Neural progenitor cell (in vitro differentiated cells): ENCODE measurements at regions not wholly inside any gene's neighbourhood (a gene's known extent, or its start where the extent isn't known, plus 50 kb on each side); places are given as distances from the start of the nearest gene placed in this dataset.

Experiments
- DNase-seq: peaks from one replicate; pipeline ENCODE4 v3.0.0-alpha.2; 2016; ENCODE audit warnings: low spot score
- H2AFZ ChIP-seq: fragments of 200-600 bp; sonication (generic); replicated peaks from 2 replicates; pipeline ENCODE4 v1.6.1; 2016; ENCODE audit warnings: antibody characterized with exemption
- H3F3A ChIP-seq: fragments of 200-600 bp; sonication (generic); 2 replicates; pipeline ENCODE4 v1.6.1; 2016; ENCODE audit warnings: antibody characterized with exemption, low read depth
- H3K27ac ChIP-seq: fragments of 200-600 bp; sonication (generic); 2 replicates; pipeline ENCODE4 v1.5.1; 2016; ENCODE audit warnings: mild to moderate bottlenecking
- H3K27me3 ChIP-seq: fragments of 200-600 bp; sonication (generic); 2 replicates; pipeline ENCODE4 v1.6.1; 2016; ENCODE audit warnings: mild to moderate bottlenecking, moderate library complexity
- H3K36me3 ChIP-seq: fragments of 200-600 bp; sonication (generic); 2 replicates; pipeline ENCODE4 v1.5.1; 2016
- H3K4me1 ChIP-seq: fragments of 200-600 bp; sonication (generic); 2 replicates; pipeline ENCODE4 v1.6.1; 2016; ENCODE audit warnings: mixed run types
- H3K4me2 ChIP-seq: fragments of 200-600 bp; sonication (generic); 2 replicates; pipeline ENCODE4 v1.6.1; 2016
- H3K4me3 ChIP-seq: fragments of 200-600 bp; sonication (generic); 2 replicates; pipeline ENCODE4 v1.5.1; 2016
- H3K79me2 ChIP-seq: fragments of 200-600 bp; sonication (generic); 2 replicates; pipeline ENCODE4 v1.6.1; 2016; ENCODE audit warnings: low read depth
- H3K9ac ChIP-seq: fragments of 200-600 bp; sonication (generic); 2 replicates; pipeline ENCODE4 v1.6.1; 2016
- H3K9me3 ChIP-seq: fragments of 200-600 bp; sonication (generic); 2 replicates; pipeline ENCODE4 v1.5.1; 2016; ENCODE audit warnings: low read depth
- H4K20me1 ChIP-seq: fragments of 200-600 bp; sonication (generic); 2 replicates; pipeline ENCODE4 v1.6.1; 2016; ENCODE audit warnings: low read depth
- H3K27ac Mint-ChIP-seq: 3 replicates; pipeline ENCODE4 v1.8.0; 2021; ENCODE audit warnings: mixed read lengths
- H3K27me3 Mint-ChIP-seq: 2 replicates; pipeline ENCODE4 v1.8.0; 2022; ENCODE audit warnings: low read depth, mild to moderate bottlenecking, inconsistent platforms, moderate library complexity, mixed read lengths; ENCODE audit not compliant: insufficient read depth
- H3K36me3 Mint-ChIP-seq: 3 replicates; pipeline ENCODE4 v1.8.0; 2021; ENCODE audit warnings: mixed read lengths
- H3K4me1 Mint-ChIP-seq: 3 replicates; pipeline ENCODE4 v1.8.0; 2021; ENCODE audit warnings: mixed read lengths
- H3K4me3 Mint-ChIP-seq: 3 replicates; pipeline ENCODE4 v1.8.0; 2021; ENCODE audit warnings: mild to moderate bottlenecking, moderate library complexity, mixed read lengths
- H3K9me3 Mint-ChIP-seq: 3 replicates; pipeline ENCODE4 v1.8.0; 2020; ENCODE audit warnings: mixed read lengths
- EZH2 ChIP-seq: fragments of 200-600 bp; sonication (generic); IDR thresholded peaks from 2 replicates; pipeline ENCODE4 v1.6.1; 2017; ENCODE audit warnings: antibody characterized with exemption, mild to moderate bottlenecking, moderate library complexity
- EZH2phosphoT487 ChIP-seq: fragments of 200-600 bp; sonication (generic); IDR thresholded peaks from 2 replicates; pipeline ENCODE4 v1.6.1; 2017; ENCODE audit warnings: antibody characterized with exemption
- TF ChIP-seq, protein P1 (sequence below): fragments of 200-600 bp; sonication (generic); IDR thresholded peaks from 2 replicates; pipeline ENCODE4 v1.5.1; 2017; ENCODE audit warnings: antibody characterized with exemption, mild to moderate bottlenecking

DNA sequence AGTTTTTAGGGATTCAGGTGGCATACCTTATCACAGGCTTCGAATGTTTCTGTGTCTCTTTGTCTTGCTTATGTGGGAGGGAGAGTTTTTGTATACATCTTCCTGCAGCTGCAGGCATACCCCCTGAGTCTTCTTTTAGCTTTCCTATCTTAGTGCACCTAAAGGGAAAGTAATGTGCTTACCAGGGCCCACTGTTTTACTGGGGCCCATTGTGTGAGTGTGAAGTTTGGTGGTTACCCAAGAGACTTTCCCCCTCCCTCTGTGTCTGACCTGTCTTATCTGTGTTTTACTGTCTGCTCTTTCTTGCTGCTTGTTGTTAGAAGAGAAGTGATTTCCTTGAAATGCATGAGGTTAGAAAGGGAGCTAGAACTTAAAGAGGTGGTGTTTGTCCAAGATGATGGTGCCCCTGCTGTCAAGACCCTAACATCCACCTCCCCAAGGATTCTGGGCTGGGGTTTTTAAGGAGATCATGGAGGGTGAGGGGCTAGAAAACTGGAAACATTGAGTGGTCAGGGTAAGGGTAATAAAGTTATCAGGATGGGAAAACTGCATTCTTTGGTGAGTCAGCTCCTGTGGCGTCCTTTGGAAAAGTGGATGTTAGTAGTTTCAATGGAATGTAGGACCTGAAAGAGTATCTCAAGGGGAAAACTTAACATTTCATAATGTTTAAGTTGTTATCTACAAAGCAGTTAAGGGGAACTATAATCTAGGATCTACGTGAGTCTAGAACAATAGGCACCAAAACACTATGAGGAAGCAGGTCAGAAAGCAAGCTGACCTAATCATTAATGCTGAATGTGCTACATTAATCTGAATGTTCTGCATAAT lies 583.5 kb upstream of the TUSC1 start:
- no peak overlapping the region for H3K9ac ChIP-seq
- H3K79me2 ChIP-seq: no peaks in the 10 kb centered on the region
- TF ChIP-seq EZH2: no peak
- TF ChIP-seq, protein P1, sequence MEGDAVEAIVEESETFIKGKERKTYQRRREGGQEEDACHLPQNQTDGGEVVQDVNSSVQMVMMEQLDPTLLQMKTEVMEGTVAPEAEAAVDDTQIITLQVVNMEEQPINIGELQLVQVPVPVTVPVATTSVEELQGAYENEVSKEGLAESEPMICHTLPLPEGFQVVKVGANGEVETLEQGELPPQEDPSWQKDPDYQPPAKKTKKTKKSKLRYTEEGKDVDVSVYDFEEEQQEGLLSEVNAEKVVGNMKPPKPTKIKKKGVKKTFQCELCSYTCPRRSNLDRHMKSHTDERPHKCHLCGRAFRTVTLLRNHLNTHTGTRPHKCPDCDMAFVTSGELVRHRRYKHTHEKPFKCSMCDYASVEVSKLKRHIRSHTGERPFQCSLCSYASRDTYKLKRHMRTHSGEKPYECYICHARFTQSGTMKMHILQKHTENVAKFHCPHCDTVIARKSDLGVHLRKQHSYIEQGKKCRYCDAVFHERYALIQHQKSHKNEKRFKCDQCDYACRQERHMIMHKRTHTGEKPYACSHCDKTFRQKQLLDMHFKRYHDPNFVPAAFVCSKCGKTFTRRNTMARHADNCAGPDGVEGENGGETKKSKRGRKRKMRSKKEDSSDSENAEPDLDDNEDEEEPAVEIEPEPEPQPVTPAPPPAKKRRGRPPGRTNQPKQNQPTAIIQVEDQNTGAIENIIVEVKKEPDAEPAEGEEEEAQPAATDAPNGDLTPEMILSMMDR: no peak
- TF ChIP-seq EZH2phosphoT487: no peak
- no peak overlapping the region for H2AFZ ChIP-seq
- no peaks in the 10 kb centered on the region for H3K9me3 ChIP-seq
- no peaks in the 10 kb centered on the region for H3K36me3 ChIP-seq
- Mint-ChIP-seq H3K4me1 (peaks cover 15% of the 10 kb centered on the region), H3K27ac (peak overlapping the region; percentile 70), H3K4me3 (no peak overlapping the region), H3K27me3 (peaks cover 2% of the 10 kb centered on the region), H3K9me3 (no peaks in the 10 kb centered on the region), H3K36me3 (no peaks in the 10 kb centered on the region)
- no peaks in the 10 kb centered on the region for H3K27me3 ChIP-seq
- no peak overlapping the region for H3K4me2 ChIP-seq
- H3K4me1 ChIP-seq: no peaks in the 10 kb centered on the region
- H3K27ac ChIP-seq: no peak overlapping the region
- H3K4me3 ChIP-seq: no peak overlapping the region
- DNase-seq: no peak
- H4K20me1 ChIP-seq: no peaks in the 10 kb centered on the region
- no peaks in the 10 kb centered on the region for H3F3A ChIP-seq

DNA sequence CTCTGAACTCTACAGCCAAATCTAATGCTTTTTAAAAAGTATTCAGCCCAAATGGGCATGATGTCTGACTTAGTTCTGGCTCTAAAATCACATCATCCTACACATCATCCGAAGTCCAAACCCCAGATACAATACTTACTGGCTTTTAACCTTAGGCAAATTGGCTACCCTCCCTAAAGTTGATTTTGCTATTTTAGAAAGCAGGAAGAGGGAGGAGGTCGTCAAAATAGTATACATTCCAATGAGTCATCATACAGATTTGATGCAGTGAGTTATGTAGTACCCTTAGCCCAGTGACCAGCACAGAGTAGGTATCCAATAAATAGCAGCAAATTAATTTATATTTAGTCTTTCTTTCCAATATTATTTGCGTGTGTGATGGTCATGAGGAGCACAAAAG lies 582.0 kb upstream of the TUSC1 start:
- no peak for DNase-seq
- Histone ChIP-seq H3K27me3 (no peaks in the 10 kb centered on the region), H2AFZ (no peak overlapping the region), H3K4me3 (no peak overlapping the region), H3F3A (no peaks in the 10 kb centered on the region), H3K4me2 (no peak overlapping the region), H3K4me1 (no peaks in the 10 kb centered on the region), H4K20me1 (no peaks in the 10 kb centered on the region), H3K9ac (no peak overlapping the region), H3K36me3 (no peaks in the 10 kb centered on the region), H3K27ac (no peak overlapping the region), H3K79me2 (no peaks in the 10 kb centered on the region), H3K9me3 (no peaks in the 10 kb centered on the region)
- Mint-ChIP-seq H3K4me3 (no peak overlapping the region), H3K27me3 (no peaks in the 10 kb centered on the region), H3K27ac (no peak overlapping the region), H3K36me3 (no peaks in the 10 kb centered on the region), H3K9me3 (no peaks in the 10 kb centered on the region), H3K4me1 (peaks cover 6% of the 10 kb centered on the region)
- TF ChIP-seq, protein P1: no peak
- TF ChIP-seq EZH2phosphoT487: no peak
- no peak for TF ChIP-seq EZH2

DNA sequence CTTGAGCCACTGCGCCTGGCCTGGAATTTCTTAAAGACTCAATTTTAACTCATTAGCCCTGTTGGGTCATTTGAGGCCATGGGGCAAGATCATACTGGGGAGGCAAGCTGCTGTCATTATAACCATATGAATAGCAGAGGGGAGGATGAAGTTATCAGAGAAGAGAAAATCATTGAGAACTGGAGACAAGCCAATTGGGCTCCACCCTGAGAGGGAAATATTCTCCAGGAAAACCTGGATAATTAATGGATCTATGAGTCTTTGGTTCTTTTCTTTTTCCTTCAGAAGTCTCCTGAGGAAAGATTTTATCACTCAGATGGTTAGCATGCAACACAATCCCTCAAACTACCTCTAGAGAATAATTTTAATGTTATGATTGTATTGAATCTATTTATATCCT lies 569.6 kb upstream of the TUSC1 start:
- H3K9me3 Mint-ChIP-seq: peaks cover 9% of the 10 kb centered on the region
- no peak overlapping the region for H3K27ac Mint-ChIP-seq
- no peaks in the 10 kb centered on the region for H3F3A ChIP-seq
- no peak overlapping the region for H3K4me3 ChIP-seq
- H4K20me1 ChIP-seq: no peaks in the 10 kb centered on the region
- H3K9ac ChIP-seq: no peak overlapping the region
- H3K36me3 ChIP-seq: no peaks in the 10 kb centered on the region
- no peak for DNase-seq
- H3K4me1 ChIP-seq: no peaks in the 10 kb centered on the region
- H3K9me3 ChIP-seq: no peaks in the 10 kb centered on the region
- no peak overlapping the region for H3K27ac ChIP-seq
- peaks cover 2% of the 10 kb centered on the region for H3K27me3 Mint-ChIP-seq
- TF ChIP-seq EZH2 (no peak), EZH2phosphoT487 (no peak)
- TF ChIP-seq, protein P1: no peak
- H3K4me2 ChIP-seq: no peak overlapping the region
- H3K27me3 ChIP-seq: no peaks in the 10 kb centered on the region
- no peaks in the 10 kb centered on the region for H3K79me2 ChIP-seq
- H3K4me3 Mint-ChIP-seq: no peak overlapping the region
- no peaks in the 10 kb centered on the region for H3K4me1 Mint-ChIP-seq
- H2AFZ ChIP-seq: no peak overlapping the region
- H3K36me3 Mint-ChIP-seq: no peaks in the 10 kb centered on the region
